ENCODE measurements at regions not wholly inside any gene's neighbourhood (a gene's known extent, or its start where the extent isn't known, plus 50 kb on each side); places are given as distances from the start of the nearest gene placed in this dataset.

- Histone ChIP-seq H3K36me3 (no peaks in the 10 kb centered on the region), H3K4me1 (no peaks in the 10 kb centered on the region), H3K9me3 (no peaks in the 10 kb centered on the region), H3K4me3 (no peak overlapping the region), H3K27ac (no peak overlapping the region), H3K27me3 (peaks cover 0 to 15% (median 0%) of the 10 kb centered on the region in 4 donors)
- WGBS, 2 donors, result 72 to 87% methylated on average over 5 to 7 of the region's 7 CpGs
- no peak for DNase-seq
- intact Hi-C loops (cut with DNase I), result no loop called here
- no peak for TF ChIP-seq POLR2A (IDR thresholded peaks at IDR 0.05)
- TF ChIP-seq CTCF (IDR thresholded peaks at IDR 0.05), result no peak
Observed at GRCh38 chr11:123291201-123291869, 96.3 kb upstream of the CLMP start.

DNA sequence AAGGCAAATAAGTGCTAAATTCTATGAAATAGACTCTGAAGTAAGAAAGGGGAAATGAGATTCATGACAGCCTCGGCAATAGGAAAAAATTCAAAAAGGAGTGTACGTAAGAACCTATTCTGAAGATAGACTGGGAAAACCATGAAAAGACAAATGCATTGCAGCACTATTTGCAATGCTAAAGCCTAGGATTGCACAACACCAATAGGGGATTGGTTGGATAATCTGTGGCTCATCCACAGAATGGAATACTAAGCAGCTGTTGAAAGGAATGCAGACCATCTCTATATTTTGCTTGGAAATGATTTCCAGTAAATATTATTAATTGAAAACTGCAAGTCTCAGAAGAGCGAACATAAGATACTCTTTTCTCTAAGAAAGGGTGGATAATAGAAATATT lies 91.7 kb upstream of the CLMP start:
- Histone ChIP-seq H3K36me3 (no peaks in the 10 kb centered on the region), H3K9me3 (no peaks in the 10 kb centered on the region), H3K4me1 (no peaks in the 10 kb centered on the region), H3K27ac (no peak overlapping the region), H3K4me3 (no peak overlapping the region), H3K27me3 (peaks cover 0 to 34% (median 0%) of the 10 kb centered on the region in 4 donors)
- DNase-seq, result no peak
- intact Hi-C loops (cut with DNase I), result no loop called here
- WGBS, 2 donors, result 62 to 77% methylated on average over 3 of the region's 3 CpGs
- TF ChIP-seq CTCF (IDR thresholded peaks at IDR 0.05), result no peak
- TF ChIP-seq POLR2A (IDR thresholded peaks at IDR 0.05), result no peak

- 54 to 76% methylated on average over 5 of the region's 5 CpGs for WGBS, 2 donors
- no peaks in the 10 kb centered on the region for H3K36me3 ChIP-seq
- TF ChIP-seq POLR2A (IDR thresholded peaks at IDR 0.05), result no peak
- TF ChIP-seq CTCF (IDR thresholded peaks at IDR 0.05), result no peak
- peaks cover 0 to 37% (median 0%) of the 10 kb centered on the region in 4 donors for H3K27me3 ChIP-seq
- no peaks in the 10 kb centered on the region for H3K9me3 ChIP-seq
- no peak overlapping the region for H3K27ac ChIP-seq
- intact Hi-C loops (cut with DNase I), result no loop called here
- DNase-seq, result no peak
- H3K4me3 ChIP-seq, result no peak overlapping the region
- H3K4me1 ChIP-seq, result no peaks in the 10 kb centered on the region
Observed at GRCh38 chr11:123286255-123286654, 91.2 kb upstream of the CLMP start.

DNA sequence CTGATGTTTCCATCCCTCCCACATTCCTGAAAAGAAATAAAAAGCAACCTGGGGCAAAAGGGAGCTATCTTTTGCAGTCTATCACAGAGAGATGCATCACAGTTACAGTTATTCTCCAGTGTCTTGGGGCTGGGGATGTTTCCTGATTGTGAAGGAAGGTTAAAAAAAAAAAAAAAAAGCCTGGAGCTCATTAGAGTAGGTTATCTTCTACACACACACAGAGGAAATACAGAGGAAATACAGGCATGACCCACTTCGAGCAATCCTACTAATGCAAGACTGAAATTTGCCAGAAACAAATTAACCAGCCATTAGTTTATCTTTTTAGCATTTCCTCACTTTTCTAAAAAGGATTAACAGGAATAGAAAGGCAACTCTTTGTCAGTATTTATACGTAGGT lies 89.4 kb upstream of the CLMP start:
- TF ChIP-seq CTCF (IDR thresholded peaks at IDR 0.05), result no peak
- TF ChIP-seq POLR2A (IDR thresholded peaks at IDR 0.05), result no peak
- H3K27me3 ChIP-seq, result peaks cover 0 to 38% (median 0%) of the 10 kb centered on the region in 4 donors
- WGBS, 2 donors, result 59 to 65% methylated on average over 2 of the region's 2 CpGs
- H3K4me1 ChIP-seq, result no peaks in the 10 kb centered on the region
- no peaks in the 10 kb centered on the region for H3K9me3 ChIP-seq
- no peaks in the 10 kb centered on the region for H3K36me3 ChIP-seq
- no peak overlapping the region for H3K4me3 ChIP-seq
- DNase-seq, result no peak
- intact Hi-C loops (cut with DNase I), result no loop called here
- H3K27ac ChIP-seq, result no peak overlapping the region

- H3K27ac ChIP-seq, result no peak overlapping the region
- no peak for DNase-seq
- H3K27me3 ChIP-seq, result peaks cover 0 to 39% (median 0%) of the 10 kb centered on the region in 4 donors
- no peaks in the 10 kb centered on the region for H3K4me1 ChIP-seq
- intact Hi-C loops (cut with DNase I), result no loop called here
- TF ChIP-seq CTCF (IDR thresholded peaks at IDR 0.05) (no peak), POLR2A (IDR thresholded peaks at IDR 0.05) (no peak)
- H3K9me3 ChIP-seq, result no peaks in the 10 kb centered on the region
- H3K36me3 ChIP-seq, result no peaks in the 10 kb centered on the region
- WGBS, 2 donors, result 56 to 57% methylated on average over 6 of the region's 6 CpGs
- no peak overlapping the region for H3K4me3 ChIP-seq
Observed at GRCh38 chr11:123282597-123282996, 87.5 kb upstream of the CLMP start.

Data from esophagus squamous epithelium (tissue), 5 donors.